CD14-positive monocyte (primary cell): ENCODE measurements at regions not wholly inside any gene's neighbourhood (a gene's known extent, or its start where the extent isn't known, plus 50 kb on each side); places are given as distances from the start of the nearest gene placed in this dataset.

Experiments
- DNase-seq, 3 donors: peaks; one replicate each; pipeline ENCODE4 v3.0.0-alpha.2; 2011 to 2022
- H2AFZ ChIP-seq: 2 replicates; pipeline ENCODE4 v1.6.0; 2012; ENCODE audit warnings: mild to moderate bottlenecking, low read depth, low read length, inconsistent platforms; ENCODE audit not compliant: insufficient read depth, poor library complexity, severe bottlenecking
- H3K27ac ChIP-seq, 2 donors: 1 replicate in 1 of 2; 2 replicates in 1 of 2; pipeline ENCODE4 v1.5.1; 2012 to 2013; ENCODE audit warnings: low read length in 2 of 2, control low read depth in 1 of 2, inconsistent platforms in 1 of 2, low read depth in 1 of 2, mild to moderate bottlenecking in 1 of 2
- H3K27me3 ChIP-seq, 2 donors: one replicate each; pipeline versions ENCODE4 v1.6.0 to v1.6.1; 2011 to 2013; ENCODE audit warnings: low read length in 2 of 2; ENCODE audit not compliant: control insufficient read depth in 2 of 2, insufficient read depth in 2 of 2
- H3K36me3 ChIP-seq, 2 donors: replicated peaks in 1 of 2; 1 replicate in 1 of 2; 2 replicates in 1 of 2; pipeline versions ENCODE4 v1.5.1 to v1.6.1; 2012 to 2013; ENCODE audit warnings: low read length in 2 of 2, control low read depth in 1 of 2, inconsistent platforms in 1 of 2, mild to moderate bottlenecking in 1 of 2; ENCODE audit not compliant: insufficient read depth in 2 of 2, control insufficient read depth in 1 of 2
- H3K4me1 ChIP-seq, 2 donors: 1 replicate in 1 of 2; 2 replicates in 1 of 2; pipeline versions ENCODE4 v1.5.1 to v1.6.1; 2012 to 2013; ENCODE audit warnings: low read length in 2 of 2, control low read depth in 1 of 2, inconsistent platforms in 1 of 2, mild to moderate bottlenecking in 1 of 2, moderate library complexity in 1 of 2; ENCODE audit not compliant: insufficient read depth in 2 of 2, control insufficient read depth in 1 of 2
- H3K4me2 ChIP-seq: replicated peaks from 2 replicates; pipeline ENCODE3; 2012; ENCODE audit warnings: low read length, moderate library complexity, mild to moderate bottlenecking; ENCODE audit not compliant: poor library complexity, severe bottlenecking; ENCODE audit errors: extremely low read depth
- H3K4me3 ChIP-seq, 3 experiments: fragments of 200-600 bp in 1 of 3; sonication (generic) in 1 of 3; replicated peaks in 1 of 3; 1 replicate in 2 of 3; 2 replicates in 1 of 3; pipeline ENCODE4 v1.5.1; 2011 to 2013; ENCODE audit warnings: low read length in 3 of 3, mild to moderate bottlenecking in 3 of 3, control low read depth in 2 of 3, low read depth in 2 of 3, inconsistent platforms in 1 of 3, moderate library complexity in 1 of 3
- H3K79me2 ChIP-seq: 2 replicates; pipeline ENCODE4 v1.6.0; 2012; ENCODE audit warnings: mild to moderate bottlenecking, control low read depth, inconsistent platforms, low read length, moderate library complexity; ENCODE audit not compliant: insufficient read depth
- H3K9ac ChIP-seq: 2 replicates; pipeline ENCODE4 v1.6.0; 2017; ENCODE audit warnings: low read length, mild to moderate bottlenecking; ENCODE audit not compliant: insufficient read depth, poor library complexity, severe bottlenecking
- H3K9me3 ChIP-seq, 2 donors: replicated peaks in 1 of 2; 1 replicate in 1 of 2; 2 replicates in 1 of 2; pipeline versions ENCODE4 v1.5.1 to v1.6.1; 2012 to 2013; ENCODE audit warnings: low read length in 2 of 2, control low read depth in 1 of 2; ENCODE audit not compliant: control insufficient read depth in 1 of 2, insufficient read depth in 1 of 2
- H4K20me1 ChIP-seq: 2 replicates; pipeline ENCODE4 v1.6.0; 2012; ENCODE audit warnings: mild to moderate bottlenecking, low read length, control low read depth, moderate library complexity; ENCODE audit not compliant: insufficient read depth
- H3K27ac Mint-ChIP-seq, 7 donors: one replicate each; pipeline ENCODE4 v1.8.0; 2020; ENCODE audit warnings: mild to moderate bottlenecking in 7 of 7, mixed read lengths in 7 of 7, moderate library complexity in 6 of 7, inconsistent platforms in 2 of 7
- H3K27me3 Mint-ChIP-seq, 3 donors: one replicate each; pipeline ENCODE4 v1.8.0; 2021 to 2022; ENCODE audit warnings: low read depth in 3 of 3, mild to moderate bottlenecking in 3 of 3, mixed read lengths in 3 of 3, moderate library complexity in 3 of 3, inconsistent platforms in 1 of 3
- H3K36me3 Mint-ChIP-seq, 2 donors: one replicate each; pipeline ENCODE4 v1.8.0; 2020; ENCODE audit warnings: mixed read lengths in 2 of 2, inconsistent platforms in 1 of 2, mild to moderate bottlenecking in 1 of 2
- H3K4me1 Mint-ChIP-seq: one replicate; pipeline ENCODE4 v1.8.0; 2020; ENCODE audit warnings: mild to moderate bottlenecking, mixed read lengths
- H3K4me3 Mint-ChIP-seq, 2 donors: one replicate each; pipeline ENCODE4 v1.8.0; 2020; ENCODE audit warnings: mild to moderate bottlenecking in 2 of 2, mixed read lengths in 2 of 2, moderate library complexity in 1 of 2
- H3K9me3 Mint-ChIP-seq, 7 donors: one replicate each; pipeline ENCODE4 v1.8.0; 2020 to 2022; ENCODE audit warnings: mixed read lengths in 7 of 7, mild to moderate bottlenecking in 6 of 7, moderate library complexity in 6 of 7, inconsistent platforms in 2 of 7
- WGBS: methylation state at CpG from one replicate; pipeline ENCODE4 v1.1.5; 2013; ENCODE audit warnings: missing lambda C conversion rate; ENCODE audit not compliant: insufficient coverage; 5-methylcytosine and 5-hydroxymethylcytosine counted together
- intact Hi-C, 2 donors: fragments of 100-400 bp; cut with micrococcal nuclease; formaldehyde crosslinking; loops; one replicate each; pipeline versions ENCODE4 v1.15.0 to v1.15.1; 2023
- TF ChIP-seq, protein P1 (sequence below): fragments of 200-600 bp; IDR thresholded peaks from one replicate; pipeline ENCODE4 v1.8.0; 2022; ENCODE audit warnings: antibody characterized with exemption, mild to moderate bottlenecking

DNA sequence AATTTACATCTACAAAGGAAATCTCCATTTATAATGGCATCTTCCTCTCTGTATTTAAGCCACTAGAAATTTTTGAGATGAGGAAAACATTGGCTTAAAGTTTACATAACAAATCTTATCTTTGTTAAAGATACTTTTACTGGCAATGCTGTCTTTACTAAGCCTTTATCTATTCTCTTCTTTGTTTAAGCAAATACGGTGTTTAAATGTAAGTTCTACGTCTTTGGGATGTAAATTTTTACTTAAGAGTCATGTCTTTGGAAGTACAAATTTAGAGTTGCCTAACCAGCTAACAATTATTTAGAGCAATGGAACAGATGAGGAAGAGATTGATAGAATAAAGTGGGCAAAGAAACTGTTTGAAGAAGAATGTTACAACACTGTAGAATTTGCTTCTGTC, 1024.0 kb upstream of the PCDH10 start:
- H3K27ac Mint-ChIP-seq = no peak overlapping the region
- no peaks in the 10 kb centered on the region for H3K36me3 ChIP-seq
- no CpG with 5 or more reads among the region's 2 CpGs for WGBS
- H3K27me3 Mint-ChIP-seq = peaks cover 0 to 2% (median 0%) of the 10 kb centered on the region in 3 donors
- no peaks in the 10 kb centered on the region for H3K36me3 Mint-ChIP-seq
- no peaks in the 10 kb centered on the region for H3K27me3 ChIP-seq
- H2AFZ ChIP-seq = no peak overlapping the region
- no peak overlapping the region for H3K4me3 Mint-ChIP-seq
- TF ChIP-seq, protein P1, sequence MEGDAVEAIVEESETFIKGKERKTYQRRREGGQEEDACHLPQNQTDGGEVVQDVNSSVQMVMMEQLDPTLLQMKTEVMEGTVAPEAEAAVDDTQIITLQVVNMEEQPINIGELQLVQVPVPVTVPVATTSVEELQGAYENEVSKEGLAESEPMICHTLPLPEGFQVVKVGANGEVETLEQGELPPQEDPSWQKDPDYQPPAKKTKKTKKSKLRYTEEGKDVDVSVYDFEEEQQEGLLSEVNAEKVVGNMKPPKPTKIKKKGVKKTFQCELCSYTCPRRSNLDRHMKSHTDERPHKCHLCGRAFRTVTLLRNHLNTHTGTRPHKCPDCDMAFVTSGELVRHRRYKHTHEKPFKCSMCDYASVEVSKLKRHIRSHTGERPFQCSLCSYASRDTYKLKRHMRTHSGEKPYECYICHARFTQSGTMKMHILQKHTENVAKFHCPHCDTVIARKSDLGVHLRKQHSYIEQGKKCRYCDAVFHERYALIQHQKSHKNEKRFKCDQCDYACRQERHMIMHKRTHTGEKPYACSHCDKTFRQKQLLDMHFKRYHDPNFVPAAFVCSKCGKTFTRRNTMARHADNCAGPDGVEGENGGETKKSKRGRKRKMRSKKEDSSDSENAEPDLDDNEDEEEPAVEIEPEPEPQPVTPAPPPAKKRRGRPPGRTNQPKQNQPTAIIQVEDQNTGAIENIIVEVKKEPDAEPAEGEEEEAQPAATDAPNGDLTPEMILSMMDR = no peak
- H4K20me1 ChIP-seq = no peaks in the 10 kb centered on the region
- H3K4me1 Mint-ChIP-seq = no peaks in the 10 kb centered on the region
- no peak overlapping the region for H3K4me3 ChIP-seq
- H3K9ac ChIP-seq = no peak overlapping the region
- H3K79me2 ChIP-seq = no peaks in the 10 kb centered on the region
- no peak overlapping the region for H3K27ac ChIP-seq
- no peak for DNase-seq
- peaks cover 0 to 19% (median 10%) of the 10 kb centered on the region in 7 donors for H3K9me3 Mint-ChIP-seq
- no peak overlapping the region for H3K4me2 ChIP-seq
- H3K4me1 ChIP-seq = no peaks in the 10 kb centered on the region
- intact Hi-C loops = no loop called here
- peaks cover 4 to 9% of the 10 kb centered on the region in 2 donors for H3K9me3 ChIP-seq

- Histone ChIP-seq H3K9me3 (no peaks in the 10 kb centered on the region), H2AFZ (no peak overlapping the region), H3K36me3 (no peaks in the 10 kb centered on the region), H3K27me3 (no peaks in the 10 kb centered on the region), H3K4me1 (no peaks in the 10 kb centered on the region), H3K27ac (no peak overlapping the region), H3K4me2 (no peak overlapping the region), H3K9ac (no peak overlapping the region), H3K79me2 (no peaks in the 10 kb centered on the region), H3K4me3 (no peak overlapping the region), H4K20me1 (no peaks in the 10 kb centered on the region)
- no peaks in the 10 kb centered on the region for H3K4me1 Mint-ChIP-seq
- TF ChIP-seq, protein P1 = no peak
- H3K27me3 Mint-ChIP-seq = no peaks in the 10 kb centered on the region
- WGBS = no CpG with 5 or more reads among the region's 2 CpGs
- peaks cover 0 to 2% (median 0%) of the 10 kb centered on the region in 7 donors for H3K9me3 Mint-ChIP-seq
- no peak overlapping the region for H3K27ac Mint-ChIP-seq
- DNase-seq = no peak
- H3K4me3 Mint-ChIP-seq = no peak overlapping the region
- H3K36me3 Mint-ChIP-seq = no peaks in the 10 kb centered on the region
- intact Hi-C loops = no loop called here
Measured at GRCh38 chr4:132132433-132132832, 1016.7 kb upstream of the PCDH10 start.
